ENCODE measurements at regions not wholly inside any gene's neighbourhood (a gene's known extent, or its start where the extent isn't known, plus 50 kb on each side); places are given as distances from the start of the nearest gene placed in this dataset.

GRCh38 chr6:48568856-48569255 is 457.9 kb upstream of the PTCHD4 start:
- WGBS, 2 donors = 75 to 82% methylated on average over 2 of the region's 2 CpGs

GRCh38 chr6:48567016-48567415 is 456.0 kb upstream of the PTCHD4 start:
- no peaks in the 10 kb centered on the region for H3K9me3 ChIP-seq
- no peaks in the 10 kb centered on the region for H3K36me3 ChIP-seq
- intact Hi-C loops (cut with DNase I) = no loop called here
- H3K4me3 ChIP-seq (replicated peaks in 1 of 3) = no peak overlapping the region
- no peak overlapping the region for H3K27ac ChIP-seq
- TF ChIP-seq POLR2A (IDR thresholded peaks at IDR 0.05) = no peak
- no peak for TF ChIP-seq CTCF (IDR thresholded peaks at IDR 0.05)
- DNase-seq = no peak
- H3K4me1 ChIP-seq = no peaks in the 10 kb centered on the region
- no peaks in the 10 kb centered on the region for H3K27me3 ChIP-seq

More at GRCh38 chr6:48568856-48569255, 457.9 kb upstream of the PTCHD4 start:
- H3K4me3 ChIP-seq (replicated peaks in 1 of 3) = no peak overlapping the region
- no peak for DNase-seq
- no peaks in the 10 kb centered on the region for H3K27me3 ChIP-seq
- intact Hi-C loops (cut with DNase I) = no loop called here
- H3K9me3 ChIP-seq = no peaks in the 10 kb centered on the region
- H3K4me1 ChIP-seq = no peaks in the 10 kb centered on the region
- no peak for TF ChIP-seq POLR2A (IDR thresholded peaks at IDR 0.05)
- TF ChIP-seq CTCF (IDR thresholded peaks at IDR 0.05) = no peak
- no peaks in the 10 kb centered on the region for H3K36me3 ChIP-seq
- no peak overlapping the region for H3K27ac ChIP-seq

- 59 to 64% methylated on average over 3 of the region's 3 CpGs for WGBS, 2 donors
- Histone ChIP-seq H3K36me3 (no peaks in the 10 kb centered on the region), H3K4me1 (no peaks in the 10 kb centered on the region), H3K27ac (no peak overlapping the region), H3K9me3 (no peaks in the 10 kb centered on the region), H3K4me3 (replicated peaks in 1 of 3) (no peak overlapping the region), H3K27me3 (no peaks in the 10 kb centered on the region)
- intact Hi-C loops (cut with DNase I) = no loop called here
- TF ChIP-seq POLR2A (IDR thresholded peaks at IDR 0.05) = no peak
- no peak for TF ChIP-seq CTCF (IDR thresholded peaks at IDR 0.05)
- no peak for DNase-seq
These were observed 453.2 kb upstream of the PTCHD4 start for GRCh38 chr6:48564036-48564820.

GRCh38 chr6:48563433-48563832 is 452.4 kb upstream of the PTCHD4 start:
- TF ChIP-seq POLR2A (IDR thresholded peaks at IDR 0.05) = no peak
- intact Hi-C loops (cut with DNase I) = no loop called here
- no peaks in the 10 kb centered on the region for H3K9me3 ChIP-seq
- 78 to 83% methylated on average over 1 of the region's 1 CpG for WGBS, 2 donors
- no peak overlapping the region for H3K27ac ChIP-seq
- H3K4me1 ChIP-seq = no peaks in the 10 kb centered on the region
- no peak for DNase-seq
- no peak overlapping the region for H3K4me3 ChIP-seq (replicated peaks in 1 of 3)
- no peaks in the 10 kb centered on the region for H3K27me3 ChIP-seq
- no peaks in the 10 kb centered on the region for H3K36me3 ChIP-seq

- TF ChIP-seq CTCF (IDR thresholded peaks at IDR 0.05) (no peak), POLR2A (IDR thresholded peaks at IDR 0.05) (no peak)
- H3K4me3 ChIP-seq (replicated peaks in 1 of 3) = no peak overlapping the region
- H3K9me3 ChIP-seq = no peaks in the 10 kb centered on the region
- WGBS, 2 donors = 82 to 86% methylated on average over 3 of the region's 3 CpGs
- no peaks in the 10 kb centered on the region for H3K4me1 ChIP-seq
- H3K36me3 ChIP-seq = no peaks in the 10 kb centered on the region
- no peak for DNase-seq
- no peak overlapping the region for H3K27ac ChIP-seq
- intact Hi-C loops (cut with DNase I) = no loop called here
- H3K27me3 ChIP-seq = no peaks in the 10 kb centered on the region
These were observed 449.4 kb upstream of the PTCHD4 start for GRCh38 chr6:48560408-48560807.
